K562 (cell line): ENCODE measurements at regions not wholly inside any gene's neighbourhood (a gene's known extent, or its start where the extent isn't known, plus 50 kb on each side); places are given as distances from the start of the nearest gene placed in this dataset.

Experiments used
- ATAC-seq: fragments of 200-7000 bp; cut with Tn5 transposase; 3 replicates; pipeline ENCODE4 v1.9.1; 2020; ENCODE audit warnings: moderate library complexity
- BruUV-seq: library from RNA; stranded (reverse); fragments of 400-500 nt; replicated peaks from 2 replicates; lab custom pipeline; 2021; lab: Mats Ljungman, UMichigan
- CTCF ChIA-PET: fragments of 300-600 bp; formaldehyde crosslinking; extraction: SDS; loops from one replicate; lab custom pipeline; 2021; ENCODE audit warnings: low intra/inter-chr PET ratio; lab: Yijun Ruan, JAX
- POLR2A ChIA-PET: fragments of 300-600, 350-650 bp; sonication (Branson Sonifier 250); formaldehyde crosslinking; extraction: SDS; loops from one replicate; lab custom pipeline; 2021; ENCODE audit warnings: antibody characterized with exemption, inconsistent platforms; lab: Yijun Ruan, JAX
- DNase-seq, 4 experiments: peaks; one replicate each; pipeline versions ENCODE4 v3.0.0 to v3.0.0-alpha.2; 2011 to 2018; ENCODE audit warnings: low spot score in 3 of 4, mixed read lengths in 3 of 4; ENCODE audit errors: extremely low read depth in 1 of 4
- FAIRE-seq: peaks from 2 replicates; lab custom pipeline; 2011; peaks lifted over from hg19 to GRCh38; lab: Jason Lieb, UNC
- H2AFZ ChIP-seq: 2 replicates; pipeline ENCODE4 v1.6.0; 2011; ENCODE audit warnings: low read depth, low read length, control low read depth, inconsistent platforms
- H3K27ac ChIP-seq: fragments of 200-600 bp; 3 replicates; pipeline ENCODE4 v1.8.0; 2011; ENCODE audit warnings: low read depth, mild to moderate bottlenecking, control low read depth, inconsistent platforms, low read length, moderate library complexity, mixed read lengths; ENCODE audit errors: extremely low read depth
- H3K27me3 ChIP-seq, 2 experiments: fragments of 300-600 bp in 1 of 2; 2 replicates in 1 of 2; 3 replicates in 1 of 2; pipeline versions ENCODE4 v1.6.0 to v1.8.0; 2011; ENCODE audit warnings: inconsistent platforms in 2 of 2, low read length in 2 of 2, mild to moderate bottlenecking in 1 of 2, mixed read lengths in 1 of 2, moderate library complexity in 1 of 2; ENCODE audit not compliant: control insufficient read depth in 2 of 2, insufficient read depth in 2 of 2
- H3K36me3 ChIP-seq: fragments of 300-600 bp; 3 replicates; pipeline ENCODE4 v1.8.0; 2011; ENCODE audit warnings: mild to moderate bottlenecking, low read length, inconsistent platforms; ENCODE audit not compliant: control insufficient read depth, insufficient read depth
- H3K4me1 ChIP-seq, 2 experiments: fragments of 200-600 bp in 1 of 2; replicated peaks in 1 of 2; 2 replicates in 1 of 2; 3 replicates in 1 of 2; pipeline versions ENCODE4 v1.5.1 to v1.8.0; 2011; ENCODE audit warnings: inconsistent platforms in 2 of 2, low read length in 2 of 2, mild to moderate bottlenecking in 1 of 2, mixed read lengths in 1 of 2, moderate library complexity in 1 of 2; ENCODE audit not compliant: control insufficient read depth in 2 of 2, insufficient read depth in 2 of 2
- H3K4me2 ChIP-seq: 2 replicates; pipeline ENCODE4 v1.6.1; 2011; ENCODE audit warnings: low read length, control low read depth, inconsistent platforms, mixed read lengths; ENCODE audit not compliant: insufficient read depth
- H3K4me3 ChIP-seq: fragments of 200-600 bp; sonication (generic), shearing (Covaris generic); 2 replicates; pipeline ENCODE4 v1.5.1; 2016; ENCODE audit warnings: control low read depth, inconsistent platforms
- H3K79me2 ChIP-seq: fragments of 200-600 bp; 3 replicates; pipeline ENCODE4 v1.8.0; 2011; ENCODE audit warnings: low read length, inconsistent platforms; ENCODE audit not compliant: control insufficient read depth, insufficient read depth
- H3K9ac ChIP-seq, 2 experiments: 2 replicates each; pipeline versions ENCODE4 v1.6.0 to v1.6.1; 2011; ENCODE audit warnings: low read depth in 2 of 2, low read length in 2 of 2, control low read depth in 1 of 2, inconsistent platforms in 1 of 2, mild to moderate bottlenecking in 1 of 2, mixed read lengths in 1 of 2; ENCODE audit not compliant: insufficient read depth in 1 of 2
- H3K9me1 ChIP-seq: one replicate; pipeline ENCODE4 v1.6.0; 2011; ENCODE audit warnings: inconsistent platforms, mild to moderate bottlenecking, low read length, moderate library complexity; ENCODE audit not compliant: control insufficient read depth, insufficient read depth
- H3K9me3 ChIP-seq: replicated peaks from 2 replicates; pipeline ENCODE4 v1.5.1; 2011; ENCODE audit warnings: low read depth, low read length, inconsistent platforms; ENCODE audit not compliant: control insufficient read depth, insufficient read depth
- H4K20me1 ChIP-seq: replicated peaks from 2 replicates; pipeline ENCODE4 v1.6.1; 2011; ENCODE audit warnings: low read length, inconsistent platforms, mixed read lengths; ENCODE audit not compliant: control insufficient read depth, insufficient read depth
- ATF7 ChIP-seq: fragments of 450-650 bp; IDR thresholded peaks from 2 replicates; pipeline ENCODE4 v1.7.1; 2014; ENCODE audit warnings: mild to moderate bottlenecking, moderate library complexity
- MAZ ChIP-seq, 2 experiments: fragments of 450-650 bp in 1 of 2; sonication (generic) in 1 of 2; formaldehyde crosslinking; IDR thresholded peaks in 1 of 2; conservative IDR thresholded peaks in 1 of 2; 2 replicates each; pipeline versions ENCODE4 v1.4.0 to v1.5.0; 2020; ENCODE audit warnings: mild to moderate bottlenecking in 1 of 2, missing genetic modification reagents in 1 of 2
- MGA ChIP-seq: fragments of 450-650 bp; IDR thresholded peaks from 2 replicates; pipeline ENCODE4 v1.6.1; 2016; ENCODE audit warnings: mild to moderate bottlenecking, moderate library complexity
- PPARD ChIP-seq: fragments of 250-450 bp; sonication (Bioruptor Pico); IDR thresholded peaks from 2 replicates; pipeline ENCODE4 v1.8.0; 2022; ENCODE audit warnings: inconsistent platforms, mild to moderate bottlenecking, moderate library complexity
- PRMT5 ChIP-seq: sonication (generic); formaldehyde crosslinking; IDR thresholded peaks from 2 replicates; pipeline ENCODE4 v1.5.0; 2020; ENCODE audit warnings: missing genetic modification reagents
- PRPF4 ChIP-seq: fragments of 200-400 bp; formaldehyde crosslinking; IDR thresholded peaks from one replicate; pipeline ENCODE4 v1.6.1; 2017; ENCODE audit warnings: low read length, low read depth, mild to moderate bottlenecking; ENCODE audit not compliant: insufficient read depth, poor library complexity, severe bottlenecking
- RB1 ChIP-seq: fragments of 450-650 bp; IDR thresholded peaks from 2 replicates; pipeline ENCODE4 v1.6.1; 2017; ENCODE audit warnings: low read depth, mild to moderate bottlenecking
- WGBS: fragments of 100-300 bp; shearing (Covaris generic); methylation state at CpG from one replicate; pipeline ENCODE4 v1.1.6; 2016; ENCODE audit warnings: low coverage, mixed read lengths; ENCODE audit not compliant: insufficient coverage; ENCODE audit errors: missing lambda C conversion rate; 5-methylcytosine and 5-hydroxymethylcytosine counted together
- in situ Hi-C: fragments of 300-500 bp; cut with MboI; formaldehyde crosslinking; loops from 4 replicates; pipeline ENCODE4 v1.15.0; 2018; ENCODE audit warnings: inconsistent platforms, mixed read lengths
- intact Hi-C: fragments of 100-400 bp; cut with micrococcal nuclease; formaldehyde crosslinking; loops from 2 replicates; pipeline ENCODE4 v1.14.2; 2022

DNA sequence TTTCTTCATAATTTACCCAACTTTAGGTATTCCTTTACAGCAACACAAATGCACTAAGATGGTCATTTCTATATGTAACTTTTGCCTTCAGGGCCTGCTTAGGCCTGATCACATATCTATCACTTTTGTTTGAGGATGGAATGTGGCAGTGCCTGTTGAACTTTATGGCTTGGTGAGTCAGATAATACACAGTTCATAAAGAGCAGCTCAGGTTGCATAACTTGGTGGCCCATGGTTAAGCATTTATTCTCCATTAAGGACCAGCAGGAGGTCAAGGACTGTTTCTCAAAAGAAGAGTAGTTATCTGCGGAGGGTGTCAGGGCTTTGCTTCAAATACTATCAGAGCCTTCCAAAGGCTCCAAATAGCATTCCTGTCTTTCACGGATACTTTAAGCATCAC, 124.1 kb upstream of the PDHA2 start:
- DNase-seq (no peak), FAIRE-seq (no peak), ATAC-seq (no peak)
- H2AFZ ChIP-seq = no peak overlapping the region
- no peaks in the 10 kb centered on the region for H3K27me3 ChIP-seq
- H3K4me2 ChIP-seq = no peak overlapping the region
- H3K27ac ChIP-seq = no peak overlapping the region
- H3K4me1 ChIP-seq = no peaks in the 10 kb centered on the region
- no TSS peak for BruUV-seq
- H3K79me2 ChIP-seq = no peaks in the 10 kb centered on the region
- no peaks in the 10 kb centered on the region for H3K9me1 ChIP-seq
- H3K9me3 ChIP-seq = no peaks in the 10 kb centered on the region
- ChIA-PET CTCF (no interaction called here), POLR2A (no interaction called here)
- 0% methylated on average over 2 of the region's 2 CpGs for WGBS
- in situ Hi-C loops = no loop called here
- H3K36me3 ChIP-seq = no peaks in the 10 kb centered on the region
- H4K20me1 ChIP-seq = no peaks in the 10 kb centered on the region
- no peak overlapping the region for H3K9ac ChIP-seq
- H3K4me3 ChIP-seq = no peak overlapping the region
- intact Hi-C loops = no loop called here
- no peak for TF ChIP-seq PRPF4
- no peak for TF ChIP-seq PPARD (CRISPR knock-in tag)
- no peak for TF ChIP-seq ATF7
- TF ChIP-seq RB1 = no peak
- no peak for TF ChIP-seq MGA
- TF ChIP-seq MAZ (CRISPR knock-in tag; conservative IDR thresholded peaks at IDR 0.05 in 1 of 2, IDR thresholded peaks at IDR 0.05 in 1 of 2) = no peak
- no peak for TF ChIP-seq PRMT5
